Astrocyte (in vitro differentiated cells and primary cell): ENCODE measurements at regions not wholly inside any gene's neighbourhood (a gene's known extent, or its start where the extent isn't known, plus 50 kb on each side); places are given as distances from the start of the nearest gene placed in this dataset.

ENCODE experiments used
- DNase-seq: peaks from one replicate; pipeline ENCODE4 v3.0.0-alpha.2; 2010; ENCODE audit warnings: low read depth
- FAIRE-seq: peaks from 2 replicates; lab custom pipeline; 2011; peaks lifted over from hg19 to GRCh38; lab: Jason Lieb, UNC
- H2AFZ ChIP-seq: 2 replicates; pipeline ENCODE4 v1.6.0; 2012; ENCODE audit warnings: low read depth, low read length, inconsistent platforms
- H3K27ac ChIP-seq: 2 replicates; pipeline ENCODE4 v1.5.1; 2011; ENCODE audit warnings: low read depth, low read length, inconsistent platforms
- H3K27me3 ChIP-seq: 2 replicates; pipeline ENCODE4 v1.6.0; 2011; ENCODE audit warnings: low read length, inconsistent platforms; ENCODE audit not compliant: insufficient read depth
- H3K36me3 ChIP-seq: 2 replicates; pipeline ENCODE4 v1.5.1; 2011; ENCODE audit warnings: low read length, inconsistent platforms; ENCODE audit not compliant: insufficient read depth
- H3K4me1 ChIP-seq: 2 replicates; pipeline ENCODE4 v1.5.1; 2011; ENCODE audit warnings: low read length, inconsistent platforms; ENCODE audit not compliant: insufficient read depth
- H3K4me2 ChIP-seq: 2 replicates; pipeline ENCODE4 v1.6.0; 2012; ENCODE audit warnings: low read length, inconsistent platforms
- H3K4me3 ChIP-seq: 2 replicates; pipeline ENCODE4 v1.5.1; 2011; ENCODE audit warnings: low read depth, mild to moderate bottlenecking, low read length, inconsistent platforms; ENCODE audit not compliant: insufficient read depth
- H3K79me2 ChIP-seq: 2 replicates; pipeline ENCODE4 v1.6.0; 2012; ENCODE audit warnings: mild to moderate bottlenecking, low read length, inconsistent platforms; ENCODE audit not compliant: insufficient read depth
- H3K9ac ChIP-seq: 2 replicates; pipeline ENCODE4 v1.6.0; 2012; ENCODE audit warnings: mild to moderate bottlenecking, low read length, inconsistent platforms
- H3K9me3 ChIP-seq: 2 replicates; pipeline ENCODE4 v1.5.1; 2012; ENCODE audit warnings: low read depth, mild to moderate bottlenecking, low read length, inconsistent platforms; ENCODE audit not compliant: insufficient read depth
- H4K20me1 ChIP-seq: 2 replicates; pipeline ENCODE4 v1.6.0; 2012; ENCODE audit warnings: low read length, inconsistent platforms; ENCODE audit not compliant: insufficient read depth
- H3K27ac Mint-ChIP-seq: one replicate; pipeline ENCODE4 v1.8.0; 2021; ENCODE audit warnings: mild to moderate bottlenecking, mixed read lengths; ENCODE audit not compliant: unreplicated experiment
- H3K27me3 Mint-ChIP-seq: one replicate; pipeline ENCODE4 v1.8.0; 2021; ENCODE audit warnings: low read depth, mixed read lengths; ENCODE audit not compliant: unreplicated experiment
- H3K36me3 Mint-ChIP-seq: one replicate; pipeline ENCODE4 v1.8.0; 2021; ENCODE audit warnings: low read depth, mixed read lengths; ENCODE audit not compliant: unreplicated experiment
- H3K4me1 Mint-ChIP-seq: one replicate; pipeline ENCODE4 v1.8.0; 2021; ENCODE audit warnings: low read depth, mixed read lengths; ENCODE audit not compliant: unreplicated experiment
- H3K4me3 Mint-ChIP-seq: one replicate; pipeline ENCODE4 v1.8.0; 2021; ENCODE audit warnings: mild to moderate bottlenecking, moderate library complexity, mixed read lengths; ENCODE audit not compliant: unreplicated experiment
- H3K9me3 Mint-ChIP-seq: one replicate; pipeline ENCODE4 v1.8.0; 2021; ENCODE audit warnings: mild to moderate bottlenecking, mixed read lengths; ENCODE audit not compliant: unreplicated experiment
- CTCF ChIP-seq: IDR thresholded peaks from 2 replicates; pipeline ENCODE4 v1.5.1; 2011; ENCODE audit warnings: low read depth, mild to moderate bottlenecking, inconsistent platforms, low read length, moderate library complexity; ENCODE audit not compliant: insufficient read depth
- EZH2 ChIP-seq: IDR thresholded peaks from 2 replicates; pipeline ENCODE4 v1.6.1; 2012; ENCODE audit warnings: mild to moderate bottlenecking, low read length, inconsistent platforms; ENCODE audit not compliant: insufficient read depth

GRCh38 chr10:61052469-61053205, 108.7 kb upstream of the RHOBTB1 start:
- FAIRE-seq (no peak), DNase-seq (no peak)
- Histone ChIP-seq H3K36me3 (no peaks in the 10 kb centered on the region), H4K20me1 (no peaks in the 10 kb centered on the region), H3K4me3 (no peak overlapping the region), H2AFZ (no peak overlapping the region), H3K27me3 (no peaks in the 10 kb centered on the region), H3K27ac (no peak overlapping the region), H3K4me1 (no peaks in the 10 kb centered on the region), H3K9ac (no peak overlapping the region), H3K9me3 (no peaks in the 10 kb centered on the region), H3K79me2 (no peaks in the 10 kb centered on the region), H3K4me2 (no peak overlapping the region)
- H3K27ac Mint-ChIP-seq: no peak overlapping the region
- peaks cover 2% of the 10 kb centered on the region for H3K9me3 Mint-ChIP-seq
- H3K36me3 Mint-ChIP-seq: no peaks in the 10 kb centered on the region
- TF ChIP-seq CTCF (no peak), EZH2 (no peak)
- H3K4me1 Mint-ChIP-seq: no peaks in the 10 kb centered on the region
- no peak overlapping the region for H3K4me3 Mint-ChIP-seq
- H3K27me3 Mint-ChIP-seq: no peaks in the 10 kb centered on the region

- H3K4me3 Mint-ChIP-seq: no peak overlapping the region
Measured at GRCh38 chr10:61051344-61051743, 107.4 kb upstream of the RHOBTB1 start.

More at GRCh38 chr10:61051344-61051743, 107.4 kb upstream of the RHOBTB1 start:
- H3K36me3 Mint-ChIP-seq: no peaks in the 10 kb centered on the region
- Histone ChIP-seq H4K20me1 (no peaks in the 10 kb centered on the region), H3K4me1 (no peaks in the 10 kb centered on the region), H2AFZ (no peak overlapping the region), H3K36me3 (no peaks in the 10 kb centered on the region), H3K4me2 (no peak overlapping the region), H3K27ac (no peak overlapping the region), H3K79me2 (no peaks in the 10 kb centered on the region), H3K4me3 (no peak overlapping the region), H3K27me3 (no peaks in the 10 kb centered on the region), H3K9me3 (no peaks in the 10 kb centered on the region), H3K9ac (no peak overlapping the region)
- TF ChIP-seq CTCF: no peak
- no peak for TF ChIP-seq EZH2
- DNase-seq (no peak), FAIRE-seq (no peak)
- no peaks in the 10 kb centered on the region for H3K27me3 Mint-ChIP-seq
- no peak overlapping the region for H3K27ac Mint-ChIP-seq
- no peaks in the 10 kb centered on the region for H3K4me1 Mint-ChIP-seq
- peaks cover 2% of the 10 kb centered on the region for H3K9me3 Mint-ChIP-seq
